Pulmonary artery endothelial cell (primary cell): ENCODE measurements at regions not wholly inside any gene's neighbourhood (a gene's known extent, or its start where the extent isn't known, plus 50 kb on each side); places are given as distances from the start of the nearest gene placed in this dataset.

ENCODE experiments used
- DNase-seq: peaks from one replicate; pipeline ENCODE4 v3.0.0-alpha.2; 2011; ENCODE audit warnings: low read depth, low spot score

DNA sequence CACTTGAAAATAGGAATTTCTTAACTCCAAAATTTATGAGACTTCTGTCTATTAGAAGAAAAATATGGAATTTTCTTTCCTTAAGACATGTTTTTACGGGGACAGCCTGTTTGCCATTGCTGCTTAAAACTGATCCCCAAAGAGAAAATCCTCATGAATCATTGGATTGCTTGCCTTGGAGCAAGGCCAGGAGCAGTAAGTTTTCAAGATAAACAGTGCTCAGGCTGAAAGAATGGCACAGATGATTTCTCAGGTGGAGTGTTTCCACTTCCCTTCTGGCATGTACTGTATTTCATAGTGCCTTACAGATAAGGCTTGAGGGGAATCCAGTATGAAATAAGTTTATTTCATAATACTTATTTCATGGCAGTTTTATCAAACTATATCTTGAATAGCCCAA lies 74.3 kb upstream of the MMADHC start:
- DNase-seq = peak; percentile 45

DNA sequence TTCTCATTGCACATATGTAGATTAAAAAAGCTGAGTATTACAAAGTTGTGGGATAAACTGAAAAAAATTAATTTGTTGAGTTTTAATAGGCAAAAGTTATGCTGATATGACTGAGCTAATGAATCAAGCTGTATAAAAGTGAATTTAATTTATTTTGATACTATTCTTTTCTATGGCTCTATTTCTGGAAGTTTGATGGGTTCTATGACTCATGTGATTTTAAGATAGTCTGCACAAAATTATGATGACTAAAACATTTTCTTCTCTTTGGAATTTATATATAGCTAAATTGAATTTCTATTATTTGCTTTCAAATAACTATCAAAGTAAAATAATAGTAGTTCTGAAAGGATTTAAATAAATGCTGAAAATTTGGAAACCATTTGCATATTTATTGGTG lies 71.0 kb upstream of the MMADHC start:
- no peak for DNase-seq

DNA sequence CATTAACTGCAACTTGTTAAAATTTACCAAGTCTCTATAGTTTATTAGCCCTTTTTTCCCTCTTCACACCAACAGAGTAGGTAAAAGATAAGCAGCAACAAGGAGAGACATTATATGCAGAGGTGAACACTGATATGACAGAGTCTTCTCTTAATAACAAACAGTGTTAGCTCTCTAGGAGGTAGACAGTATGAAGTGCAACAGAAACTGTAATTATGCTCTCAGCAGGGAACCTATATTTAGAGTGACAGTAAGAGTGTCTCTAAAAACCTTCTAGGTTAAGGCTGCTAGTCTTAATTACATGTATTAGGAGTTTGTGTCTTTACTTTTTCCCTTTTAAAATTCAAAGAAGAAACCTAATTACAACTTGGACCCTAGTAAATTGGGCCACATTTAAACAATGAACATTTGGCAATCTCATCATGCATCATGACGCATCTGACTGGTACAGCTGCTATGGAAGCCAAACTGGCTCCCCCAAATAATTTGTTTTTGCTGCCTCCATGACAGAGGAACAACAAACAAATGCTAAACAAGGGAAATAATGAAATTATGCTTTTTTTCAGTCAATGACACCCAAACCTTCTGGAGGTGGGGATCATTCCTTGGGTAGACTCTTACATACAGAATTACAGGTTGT lies 69.9 kb upstream of the MMADHC start:
- no peak for DNase-seq

DNA sequence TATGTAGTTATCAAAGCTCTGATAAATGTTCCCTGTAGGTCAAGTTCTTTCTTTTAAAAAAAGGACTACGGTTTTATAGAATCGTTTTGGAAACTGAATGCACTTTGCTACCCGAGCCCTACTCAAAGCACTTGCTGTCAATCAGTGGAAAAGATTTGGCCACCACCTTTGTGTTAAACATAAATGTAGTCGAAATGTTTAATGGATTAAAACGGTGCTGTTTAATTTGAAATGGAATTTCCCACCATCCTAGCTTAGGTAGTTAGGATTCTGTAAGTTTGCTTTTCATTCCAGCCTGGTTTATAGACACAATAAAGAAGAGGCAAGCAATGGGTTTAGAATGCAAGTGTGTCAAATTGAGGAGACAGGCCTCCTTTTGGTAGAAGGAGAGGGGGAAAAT lies 69.4 kb upstream of the MMADHC start:
- DNase-seq = no peak

DNA sequence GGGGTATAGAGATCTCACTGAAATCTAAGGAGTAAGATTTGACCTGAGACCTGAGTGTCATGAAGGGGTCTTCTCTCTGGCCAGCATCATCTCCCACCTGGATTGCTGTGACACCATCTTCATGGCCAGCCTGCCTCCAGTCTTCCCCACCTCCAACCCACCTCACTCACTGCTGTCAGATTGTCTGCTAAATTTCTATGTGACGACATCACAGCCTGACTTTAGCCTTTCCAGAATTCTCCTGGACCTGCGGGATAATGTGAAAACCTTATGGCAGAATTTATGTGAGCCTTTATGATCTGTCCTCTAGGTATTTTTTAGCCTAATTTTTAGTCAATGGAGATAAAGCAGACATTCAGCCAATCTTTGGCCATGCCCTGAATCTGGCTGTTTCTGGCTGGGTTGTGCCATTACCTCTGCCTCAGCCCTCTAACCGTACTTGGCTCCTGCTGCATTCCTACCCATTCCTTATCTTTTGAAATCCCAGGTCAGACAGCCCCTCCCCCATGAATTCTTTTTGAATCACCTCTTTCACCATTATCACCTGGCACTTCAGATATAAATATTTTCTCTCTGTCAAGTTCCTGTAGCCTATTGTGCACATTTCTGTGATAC lies 66.4 kb upstream of the MMADHC start:
- no peak for DNase-seq

DNA sequence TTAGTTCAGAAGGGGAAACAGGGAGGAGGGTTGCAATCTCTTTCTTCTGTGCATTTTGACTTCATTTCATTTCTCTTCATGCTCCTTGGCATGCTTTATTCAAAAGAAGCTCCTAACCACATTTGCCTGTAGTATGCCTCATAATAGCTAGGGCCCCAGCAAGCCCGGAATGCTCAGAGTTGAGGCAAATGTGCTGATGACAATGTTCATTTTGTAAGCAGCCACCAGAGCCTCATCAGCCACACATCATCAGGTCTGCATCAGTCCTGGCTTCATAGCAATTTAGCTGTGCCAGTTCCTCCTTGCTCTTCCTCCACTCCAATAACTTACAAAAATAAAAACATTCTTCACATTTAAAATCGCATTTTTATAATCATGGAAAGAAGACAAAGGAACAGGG lies 65.4 kb upstream of the MMADHC start:
- DNase-seq = no peak

DNA sequence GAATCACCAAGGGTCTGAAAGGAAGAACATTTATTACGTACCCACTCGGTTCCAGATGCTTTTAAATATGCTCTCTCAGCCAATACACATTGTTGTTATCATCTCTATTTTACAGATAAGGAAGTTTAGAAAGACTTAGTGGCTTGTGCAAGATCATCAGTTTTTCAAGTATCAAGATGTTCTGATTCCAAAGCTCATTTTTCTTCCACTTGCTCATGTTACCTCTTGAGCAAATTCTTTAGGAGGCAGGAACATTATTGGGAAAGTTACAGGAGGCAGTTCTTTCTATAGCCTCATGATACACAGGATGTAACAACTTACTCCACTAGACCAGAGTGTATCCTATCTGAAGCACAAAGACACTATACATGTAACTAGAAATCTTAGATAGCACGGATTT lies 65.0 kb upstream of the MMADHC start:
- DNase-seq = no peak

DNA sequence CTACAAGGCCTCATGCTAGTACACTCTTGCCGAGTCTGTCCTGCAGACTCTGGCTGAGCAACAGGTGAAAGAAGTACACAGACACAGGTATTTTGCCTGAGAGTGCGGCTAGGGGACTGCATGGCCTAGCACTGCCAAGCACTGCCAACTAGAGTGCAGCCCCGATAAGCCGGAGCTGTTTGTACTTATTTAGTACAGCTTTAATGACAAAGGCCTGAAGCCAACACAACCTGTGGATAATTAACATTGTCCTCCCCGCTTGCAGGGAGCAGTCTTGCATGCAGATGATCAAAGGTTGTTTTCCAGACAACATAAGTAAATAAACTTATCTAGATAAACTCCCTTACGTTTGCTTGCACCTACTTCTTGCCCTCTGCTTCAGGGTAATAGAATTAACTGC lies 63.7 kb upstream of the MMADHC start:
- DNase-seq = no peak

DNA sequence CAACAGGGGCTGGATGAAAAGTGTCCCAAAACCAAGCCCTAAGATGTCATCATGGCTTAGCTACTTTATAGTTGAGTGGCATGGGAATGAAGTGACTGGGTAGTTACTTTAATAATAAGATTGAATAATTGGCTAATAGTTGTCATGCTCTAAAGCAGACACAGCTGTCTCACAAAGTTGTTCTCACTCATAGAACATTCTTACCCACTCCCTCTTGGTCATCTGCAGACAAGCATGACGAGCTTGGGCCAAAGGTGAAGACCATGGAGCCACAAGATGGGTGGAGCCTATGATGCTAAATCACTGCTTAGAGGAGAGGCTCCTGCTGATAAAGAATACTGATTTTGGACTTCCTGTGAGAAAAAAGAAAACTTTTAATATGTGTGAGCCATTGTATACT lies 62.4 kb upstream of the MMADHC start:
- DNase-seq = no peak

DNA sequence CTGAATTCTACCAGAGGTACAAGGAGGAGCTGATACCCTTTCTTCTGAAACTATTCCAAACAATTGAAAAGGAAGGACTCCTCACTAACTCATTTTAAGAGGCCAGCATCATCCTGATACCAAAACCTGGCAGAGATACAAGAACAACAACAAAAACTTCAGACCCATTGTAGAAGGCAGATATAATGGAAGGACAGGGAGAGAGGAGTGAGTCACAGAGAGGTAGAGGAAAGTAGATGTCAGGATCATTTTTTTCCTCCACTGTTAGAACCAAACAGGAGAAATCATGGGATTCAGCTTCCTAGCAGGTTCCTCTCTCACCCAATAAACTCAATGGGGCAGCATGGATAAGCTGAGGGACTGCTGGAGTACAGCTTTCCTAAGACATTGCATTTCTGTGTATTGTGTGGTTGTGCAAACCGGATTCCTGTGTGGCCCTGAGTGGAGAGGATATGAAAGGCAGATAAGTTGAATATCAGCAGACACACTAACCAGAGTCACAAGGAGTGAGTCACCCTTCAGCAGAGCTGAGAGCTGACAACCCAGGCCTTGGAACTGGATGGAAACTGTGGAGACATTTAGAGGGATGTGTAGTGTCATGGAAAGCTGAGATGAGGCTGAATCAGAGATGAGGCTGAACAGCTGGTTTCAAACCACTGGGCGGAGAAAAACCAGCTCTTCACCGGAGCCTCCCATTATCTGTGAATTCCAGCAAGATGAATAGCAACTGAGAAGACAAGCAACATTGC lies 60.9 kb upstream of the MMADHC start:
- peak; percentile 78 for DNase-seq

DNA sequence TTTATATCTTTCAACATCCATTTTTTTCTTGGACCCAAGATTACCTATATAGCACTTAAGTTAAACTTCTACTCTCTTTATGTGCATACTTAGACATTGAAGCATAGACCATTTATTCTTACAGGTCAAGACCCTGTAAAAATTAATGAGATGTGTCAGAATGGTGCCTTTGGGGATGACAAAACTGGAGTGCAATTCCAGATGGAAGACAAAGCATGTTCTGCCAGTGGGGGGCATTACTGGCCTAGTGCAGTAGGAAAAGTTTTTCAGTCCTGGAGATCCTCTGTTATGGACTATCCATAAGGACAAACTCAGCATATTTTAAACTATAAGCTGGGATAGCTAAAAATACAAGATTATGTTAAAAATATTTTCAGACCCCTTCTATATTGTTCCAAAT lies 57.8 kb upstream of the MMADHC start:
- peak; percentile 1 for DNase-seq
